Parathyroid adenoma (tissue), 2 donors: ENCODE measurements at regions not wholly inside any gene's neighbourhood (a gene's known extent, or its start where the extent isn't known, plus 50 kb on each side); places are given as distances from the start of the nearest gene placed in this dataset.

ENCODE experiments used
- H2AFZ ChIP-seq: fragments of 300-600 bp; sonication (generic); one replicate; pipeline ENCODE4 v1.7.0; 2017; ENCODE audit warnings: antibody characterized with exemption, mild to moderate bottlenecking
- H3K27ac ChIP-seq: fragments of 300-600 bp; sonication (generic); one replicate; pipeline ENCODE4 v1.7.0; 2017
- H3K27me3 ChIP-seq: fragments of 300-600 bp; sonication (generic); one replicate; pipeline ENCODE4 v1.7.0; 2017; ENCODE audit warnings: low read length; ENCODE audit not compliant: control insufficient read depth, insufficient read depth
- H3K36me3 ChIP-seq: fragments of 300-600 bp; sonication (generic); one replicate; pipeline ENCODE4 v1.7.0; 2017; ENCODE audit warnings: low read length; ENCODE audit not compliant: control insufficient read depth, insufficient read depth
- H3K4me1 ChIP-seq: fragments of 300-600 bp; sonication (generic); one replicate; pipeline ENCODE4 v1.7.0; 2017; ENCODE audit warnings: control low read depth
- H3K4me2 ChIP-seq: fragments of 300-600 bp; sonication (generic); one replicate; pipeline ENCODE4 v1.7.0; 2017; ENCODE audit warnings: low read length
- H3K4me3 ChIP-seq: fragments of 300-600 bp; sonication (generic); one replicate; pipeline ENCODE4 v1.7.0; 2017; ENCODE audit warnings: low read depth, low read length
- H3K79me2 ChIP-seq: fragments of 300-600 bp; sonication (generic); one replicate; pipeline ENCODE4 v1.7.0; 2017; ENCODE audit warnings: control low read depth
- H3K9ac ChIP-seq: fragments of 300-600 bp; sonication (generic); one replicate; pipeline ENCODE4 v1.7.0; 2017; ENCODE audit warnings: mild to moderate bottlenecking
- H3K9me3 ChIP-seq: fragments of 300-600 bp; sonication (generic); one replicate; pipeline ENCODE4 v1.7.0; 2017; ENCODE audit warnings: low read length; ENCODE audit not compliant: control insufficient read depth
- TF ChIP-seq, protein P1 (sequence below): fragments of 300-600 bp; sonication (generic); IDR thresholded peaks from one replicate; pipeline ENCODE4 v1.7.0; 2017; ENCODE audit warnings: antibody characterized with exemption, mild to moderate bottlenecking
- donor health status: primary hyperparathyroidism.

GRCh38 chrX:45584717-45585116, 384.0 kb upstream of the DIPK2B start:
- H3K79me2 ChIP-seq = no peaks in the 10 kb centered on the region
- TF ChIP-seq, protein P1, sequence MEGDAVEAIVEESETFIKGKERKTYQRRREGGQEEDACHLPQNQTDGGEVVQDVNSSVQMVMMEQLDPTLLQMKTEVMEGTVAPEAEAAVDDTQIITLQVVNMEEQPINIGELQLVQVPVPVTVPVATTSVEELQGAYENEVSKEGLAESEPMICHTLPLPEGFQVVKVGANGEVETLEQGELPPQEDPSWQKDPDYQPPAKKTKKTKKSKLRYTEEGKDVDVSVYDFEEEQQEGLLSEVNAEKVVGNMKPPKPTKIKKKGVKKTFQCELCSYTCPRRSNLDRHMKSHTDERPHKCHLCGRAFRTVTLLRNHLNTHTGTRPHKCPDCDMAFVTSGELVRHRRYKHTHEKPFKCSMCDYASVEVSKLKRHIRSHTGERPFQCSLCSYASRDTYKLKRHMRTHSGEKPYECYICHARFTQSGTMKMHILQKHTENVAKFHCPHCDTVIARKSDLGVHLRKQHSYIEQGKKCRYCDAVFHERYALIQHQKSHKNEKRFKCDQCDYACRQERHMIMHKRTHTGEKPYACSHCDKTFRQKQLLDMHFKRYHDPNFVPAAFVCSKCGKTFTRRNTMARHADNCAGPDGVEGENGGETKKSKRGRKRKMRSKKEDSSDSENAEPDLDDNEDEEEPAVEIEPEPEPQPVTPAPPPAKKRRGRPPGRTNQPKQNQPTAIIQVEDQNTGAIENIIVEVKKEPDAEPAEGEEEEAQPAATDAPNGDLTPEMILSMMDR = no peak
- no peaks in the 10 kb centered on the region for H3K36me3 ChIP-seq
- H2AFZ ChIP-seq = no peak overlapping the region
- H3K4me1 ChIP-seq = no peaks in the 10 kb centered on the region
- no peak overlapping the region for H3K4me3 ChIP-seq
- no peak overlapping the region for H3K4me2 ChIP-seq
- no peak overlapping the region for H3K9ac ChIP-seq
- H3K27ac ChIP-seq = no peak overlapping the region
- H3K9me3 ChIP-seq = no peaks in the 10 kb centered on the region
- H3K27me3 ChIP-seq = no peaks in the 10 kb centered on the region

DNA sequence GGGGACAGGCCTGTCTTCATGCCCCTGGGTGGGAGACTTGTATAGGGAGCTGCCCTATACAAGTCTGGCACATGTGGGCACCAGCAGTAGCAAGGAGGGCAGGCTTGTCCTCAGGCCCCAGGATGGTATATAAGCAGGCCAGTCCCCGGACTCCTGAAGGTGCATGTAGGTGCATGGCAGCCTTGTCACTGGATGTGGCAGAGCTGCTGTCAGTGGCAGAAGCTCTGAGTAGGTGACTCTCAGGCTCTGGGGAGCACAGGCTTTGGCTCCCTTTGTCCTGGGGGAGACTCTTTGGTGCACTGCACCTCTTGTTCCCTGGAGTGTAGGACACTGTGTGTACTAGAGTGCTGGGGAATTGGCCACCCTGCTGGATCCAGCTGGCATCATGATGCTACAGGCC, 376.7 kb upstream of the DIPK2B start:
- Histone ChIP-seq H3K27ac (no peak overlapping the region), H3K4me1 (no peaks in the 10 kb centered on the region)
- TF ChIP-seq, protein P1 = no peak

GRCh38 chrX:45571453-45571852, 370.8 kb upstream of the DIPK2B start:
- Histone ChIP-seq H3K4me1 (no peaks in the 10 kb centered on the region), H3K4me2 (no peak overlapping the region), H3K36me3 (no peaks in the 10 kb centered on the region), H3K27me3 (no peaks in the 10 kb centered on the region), H3K4me3 (no peak overlapping the region), H2AFZ (no peak overlapping the region), H3K9me3 (no peaks in the 10 kb centered on the region), H3K27ac (no peak overlapping the region), H3K9ac (no peak overlapping the region), H3K79me2 (no peaks in the 10 kb centered on the region)
- TF ChIP-seq, protein P1 = no peak

More for the DNA sequence above, 376.7 kb upstream of the DIPK2B start:
- no peaks in the 10 kb centered on the region for H3K27me3 ChIP-seq
- H3K4me2 ChIP-seq = no peak overlapping the region
- no peak overlapping the region for H3K9ac ChIP-seq
- H3K9me3 ChIP-seq = no peaks in the 10 kb centered on the region
- no peak overlapping the region for H2AFZ ChIP-seq
- no peaks in the 10 kb centered on the region for H3K36me3 ChIP-seq
- H3K4me3 ChIP-seq = no peak overlapping the region
- no peaks in the 10 kb centered on the region for H3K79me2 ChIP-seq

- no peaks in the 10 kb centered on the region for H3K36me3 ChIP-seq
- H3K27ac ChIP-seq = no peak overlapping the region
- H3K4me3 ChIP-seq = no peak overlapping the region
- no peak overlapping the region for H3K9ac ChIP-seq
- no peaks in the 10 kb centered on the region for H3K79me2 ChIP-seq
- H3K4me1 ChIP-seq = no peaks in the 10 kb centered on the region
- TF ChIP-seq, protein P1 = no peak
- no peak overlapping the region for H3K4me2 ChIP-seq
- no peaks in the 10 kb centered on the region for H3K27me3 ChIP-seq
- no peak overlapping the region for H2AFZ ChIP-seq
- H3K9me3 ChIP-seq = no peaks in the 10 kb centered on the region
Measured at GRCh38 chrX:45566456-45566855, 365.8 kb upstream of the DIPK2B start.

DNA sequence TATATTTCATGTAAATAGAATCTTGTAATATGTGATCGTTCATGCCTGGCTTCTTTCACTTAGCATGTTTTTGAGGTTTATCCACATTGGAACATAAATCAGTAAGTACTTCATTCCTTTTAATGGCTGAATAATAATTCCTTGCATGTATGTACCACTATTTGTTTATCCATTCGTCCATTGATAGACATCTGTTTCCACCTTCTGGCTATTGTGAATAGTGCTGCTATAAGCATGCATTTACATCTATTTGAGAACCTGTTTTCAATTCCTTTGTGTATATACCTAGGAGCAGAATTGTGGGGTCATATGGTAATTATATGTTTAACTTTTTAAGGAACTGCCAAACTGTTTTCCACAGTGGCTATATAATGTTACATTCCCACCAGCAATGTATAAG, 356.7 kb upstream of the DIPK2B start:
- Histone ChIP-seq H3K9me3 (no peaks in the 10 kb centered on the region), H3K4me3 (no peak overlapping the region), H3K9ac (no peak overlapping the region), H3K27ac (no peak overlapping the region), H2AFZ (no peak overlapping the region), H3K27me3 (no peaks in the 10 kb centered on the region), H3K4me2 (no peak overlapping the region), H3K4me1 (no peaks in the 10 kb centered on the region), H3K36me3 (no peaks in the 10 kb centered on the region), H3K79me2 (no peaks in the 10 kb centered on the region)
- TF ChIP-seq, protein P1 = no peak
